ENCODE measurements at regions not wholly inside any gene's neighbourhood (a gene's known extent, or its start where the extent isn't known, plus 50 kb on each side); places are given as distances from the start of the nearest gene placed in this dataset.

GRCh38 chr5:3511519-3511918 is 84.1 kb upstream of the IRX1 start:
- ChIA-PET POLR2A (no interaction called here), CTCF (no interaction called here)
- no peaks in the 10 kb centered on the region for H3K36me3 ChIP-seq (ENCODE audit: control insufficient read depth, insufficient read depth, low read length)
- H3K27me3 ChIP-seq (ENCODE audit: control insufficient read depth, insufficient read depth, low read length), result no peaks in the 10 kb centered on the region
- H3K4me3 ChIP-seq (ENCODE audit: low read depth, low read length), result no peak overlapping the region
- no peak for DNase-seq (ENCODE audit: low read depth)
- TF ChIP-seq, protein P1, sequence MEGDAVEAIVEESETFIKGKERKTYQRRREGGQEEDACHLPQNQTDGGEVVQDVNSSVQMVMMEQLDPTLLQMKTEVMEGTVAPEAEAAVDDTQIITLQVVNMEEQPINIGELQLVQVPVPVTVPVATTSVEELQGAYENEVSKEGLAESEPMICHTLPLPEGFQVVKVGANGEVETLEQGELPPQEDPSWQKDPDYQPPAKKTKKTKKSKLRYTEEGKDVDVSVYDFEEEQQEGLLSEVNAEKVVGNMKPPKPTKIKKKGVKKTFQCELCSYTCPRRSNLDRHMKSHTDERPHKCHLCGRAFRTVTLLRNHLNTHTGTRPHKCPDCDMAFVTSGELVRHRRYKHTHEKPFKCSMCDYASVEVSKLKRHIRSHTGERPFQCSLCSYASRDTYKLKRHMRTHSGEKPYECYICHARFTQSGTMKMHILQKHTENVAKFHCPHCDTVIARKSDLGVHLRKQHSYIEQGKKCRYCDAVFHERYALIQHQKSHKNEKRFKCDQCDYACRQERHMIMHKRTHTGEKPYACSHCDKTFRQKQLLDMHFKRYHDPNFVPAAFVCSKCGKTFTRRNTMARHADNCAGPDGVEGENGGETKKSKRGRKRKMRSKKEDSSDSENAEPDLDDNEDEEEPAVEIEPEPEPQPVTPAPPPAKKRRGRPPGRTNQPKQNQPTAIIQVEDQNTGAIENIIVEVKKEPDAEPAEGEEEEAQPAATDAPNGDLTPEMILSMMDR (IDR thresholded peaks at IDR 0.05; ENCODE audit: insufficient read depth, low read depth, low read length), result no peak

- H3K36me3 ChIP-seq (ENCODE audit: control insufficient read depth, insufficient read depth, low read length), result no peaks in the 10 kb centered on the region
- DNase-seq (ENCODE audit: low read depth), result no peak
- no peaks in the 10 kb centered on the region for H3K27me3 ChIP-seq (ENCODE audit: control insufficient read depth, insufficient read depth, low read length)
- ChIA-PET POLR2A (no interaction called here), CTCF (no interaction called here)
- H3K4me3 ChIP-seq (ENCODE audit: low read depth, low read length), result no peak overlapping the region
- TF ChIP-seq, protein P1 (IDR thresholded peaks at IDR 0.05; ENCODE audit: insufficient read depth, low read depth, low read length), result no peak
These were observed 84.8 kb upstream of the IRX1 start for GRCh38 chr5:3510642-3511417.

DNA sequence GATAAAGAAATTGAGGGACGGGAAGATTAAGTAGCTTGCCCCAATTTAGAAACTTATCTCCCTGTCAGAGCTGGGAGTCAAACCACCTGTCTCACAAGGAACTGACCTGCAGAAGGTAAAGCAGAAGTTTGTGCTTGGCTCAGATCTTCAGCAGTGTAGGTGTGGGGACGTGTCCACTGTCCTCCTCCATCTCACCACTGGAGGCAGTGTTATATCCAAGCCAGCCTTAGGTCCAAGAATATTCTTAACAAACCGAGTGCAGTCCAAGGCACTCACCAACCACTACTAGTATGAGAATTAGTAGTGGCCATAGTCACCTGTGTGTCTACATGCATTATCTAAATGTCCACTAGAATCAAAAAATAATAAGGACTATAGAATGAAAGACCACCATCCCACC is 86.3 kb upstream of the IRX1 start:
- Histone ChIP-seq H3K4me3 (ENCODE audit: low read depth, low read length) (no peak overlapping the region), H3K36me3 (ENCODE audit: control insufficient read depth, insufficient read depth, low read length) (no peaks in the 10 kb centered on the region), H3K27me3 (ENCODE audit: control insufficient read depth, insufficient read depth, low read length) (no peaks in the 10 kb centered on the region)
- CTCF ChIA-PET, result no interaction called here
- TF ChIP-seq, protein P1 (IDR thresholded peaks at IDR 0.05; ENCODE audit: insufficient read depth, low read depth, low read length), result no peak
- DNase-seq (ENCODE audit: low read depth), result no peak
- POLR2A ChIA-PET, result no interaction called here

GRCh38 chr5:3508395-3508794 is 87.2 kb upstream of the IRX1 start:
- Histone ChIP-seq H3K4me3 (ENCODE audit: low read depth, low read length) (no peak overlapping the region), H3K36me3 (ENCODE audit: control insufficient read depth, insufficient read depth, low read length) (no peaks in the 10 kb centered on the region), H3K27me3 (ENCODE audit: control insufficient read depth, insufficient read depth, low read length) (no peaks in the 10 kb centered on the region)
- ChIA-PET CTCF (no interaction called here), POLR2A (no interaction called here)
- TF ChIP-seq, protein P1 (IDR thresholded peaks at IDR 0.05; ENCODE audit: insufficient read depth, low read depth, low read length), result no peak
- DNase-seq (ENCODE audit: low read depth), result no peak

DNA sequence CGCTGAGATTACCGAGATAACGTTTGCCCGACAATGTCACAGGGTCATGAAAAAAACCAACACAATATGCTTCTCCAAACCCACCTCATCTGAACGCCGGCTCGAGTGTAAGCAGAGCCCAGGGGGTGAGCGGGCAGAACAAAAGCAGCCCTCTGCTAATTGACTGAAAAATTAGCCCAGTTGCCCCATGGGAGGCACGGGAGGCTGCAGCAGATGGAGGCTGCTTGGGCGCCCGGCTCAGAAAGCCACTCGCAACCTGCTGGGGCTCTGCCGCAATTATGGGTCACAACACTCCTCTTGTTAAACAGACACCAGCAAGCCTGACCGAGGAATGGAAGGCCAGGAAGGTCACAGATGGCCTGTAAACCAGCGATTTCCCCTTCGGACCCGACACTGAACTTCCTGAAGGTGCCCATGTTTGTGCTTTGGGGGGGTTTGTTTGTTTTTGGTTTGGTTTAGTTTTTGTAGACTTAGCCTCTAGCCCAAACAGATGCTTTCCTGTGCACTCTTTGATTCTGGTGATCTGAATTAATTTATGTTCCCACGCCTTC is 104.6 kb upstream of the IRX1 start:
- ChIA-PET CTCF (no interaction called here), POLR2A (no interaction called here)
- H3K36me3 ChIP-seq (ENCODE audit: control insufficient read depth, insufficient read depth, low read length), result no peaks in the 10 kb centered on the region
- TF ChIP-seq, protein P1 (IDR thresholded peaks at IDR 0.05; ENCODE audit: insufficient read depth, low read depth, low read length), result no peak
- no peaks in the 10 kb centered on the region for H3K27me3 ChIP-seq (ENCODE audit: control insufficient read depth, insufficient read depth, low read length)
- H3K4me3 ChIP-seq (ENCODE audit: low read depth, low read length), result no peak overlapping the region
- no peak for DNase-seq (ENCODE audit: low read depth)
